ENCODE measurements at regions not wholly inside any gene's neighbourhood (a gene's known extent, or its start where the extent isn't known, plus 50 kb on each side); places are given as distances from the start of the nearest gene placed in this dataset.
A peak's percentile ranks its signal among the peaks of the same experiment; 100 is the strongest.
"Not testable (repeated sequence)": the region's sequence is repeated elsewhere in the genome, so short reads cannot be mapped to it uniquely, and the experiment has no call there.

GRCh38 chr6:27720607-27721580 lies 191.3 kb downstream of the OR2B2 start:
- peak; percentile 27 for DNase-seq (ENCODE audit: extremely low spot score)
- ChIA-PET POLR2A (no interaction called here), CTCF (interaction anchor here (1.5 to 2.6 kb wide), 2 partner anchors 9 to 31 kb away, joined by 4 to 14 read pairs; no protein-coding TSS in a partner anchor)
- TF ChIP-seq CTCF (IDR thresholded peaks at IDR 0.05; ENCODE audit: control extremely low read depth, extremely low read depth, low read depth, missing control alignments) = peak; percentile 8

- DNase-seq (ENCODE audit: extremely low spot score); POLR2A ChIA-PET: not testable (repeated sequence)
- CTCF ChIA-PET = interaction anchor here (1.2 to 1.6 kb wide), 3 partner anchors 15 to 75 kb away, joined by 3 to 5 read pairs (median 4); no protein-coding TSS in a partner anchor
Observed at GRCh38 chr6:27719039-27719438, 193.2 kb downstream of the OR2B2 start.

GRCh38 chr6:27706431-27706830 lies 205.8 kb downstream of the OR2B2 start:
- DNase-seq (ENCODE audit: extremely low spot score) = no peak
- ChIA-PET POLR2A (no interaction called here), CTCF (interaction anchor here (1.9 kb wide), 1 partner anchor 18 kb away, joined by 6 read pairs; no protein-coding TSS in a partner anchor)
- TF ChIP-seq CTCF (IDR thresholded peaks at IDR 0.05; ENCODE audit: control extremely low read depth, extremely low read depth, low read depth, missing control alignments) = no peak

GRCh38 chr6:27700337-27700736 lies 211.9 kb downstream of the OR2B2 start:
- ChIA-PET POLR2A (no interaction called here), CTCF (no interaction called here)
- DNase-seq (ENCODE audit: extremely low spot score) = no peak
- no peak for TF ChIP-seq CTCF (IDR thresholded peaks at IDR 0.05; ENCODE audit: control extremely low read depth, extremely low read depth, low read depth, missing control alignments)

- TF ChIP-seq CTCF (IDR thresholded peaks at IDR 0.05; ENCODE audit: control extremely low read depth, extremely low read depth, low read depth, missing control alignments) = no peak
- ChIA-PET POLR2A (no interaction called here), CTCF (interaction anchor here (0.6 to 1.7 kb wide), 3 partner anchors 58 to 92 kb away, joined by 3 to 4 read pairs (median 3); no protein-coding TSS in a partner anchor)
- no peak for DNase-seq (ENCODE audit: extremely low spot score)
Observed at GRCh38 chr6:27694547-27694874, 217.7 kb downstream of the OR2B2 start.

- TF ChIP-seq CTCF (IDR thresholded peaks at IDR 0.05; ENCODE audit: control extremely low read depth, extremely low read depth, low read depth, missing control alignments) = peak; percentile 34
- DNase-seq (ENCODE audit: extremely low spot score) = peak; percentile 64
- ChIA-PET POLR2A (interaction anchor here (0.6 kb wide), 1 partner anchor 1427 kb away, joined by 7 read pairs; no protein-coding TSS in a partner anchor), CTCF (interaction anchor here (0.6 to 0.9 kb wide), 2 partner anchors 58 to 78 kb away, joined by 3 read pairs; no protein-coding TSS in a partner anchor)
Observed at GRCh38 chr6:27693766-27694546, 218.2 kb downstream of the OR2B2 start.

- POLR2A ChIA-PET = not testable (repeated sequence)
- CTCF ChIA-PET = interaction anchor here (1.2 to 2.0 kb wide), 4 partner anchors 10 to 173 kb away, joined by 3 to 8 read pairs (median 6); no protein-coding TSS in a partner anchor
Observed at GRCh38 chr6:27692133-27692532, 219.2 kb upstream of the ZNF184 start.

More at GRCh38 chr6:27692133-27692532, 219.2 kb upstream of the ZNF184 start:
- not testable (repeated sequence) for DNase-seq (ENCODE audit: extremely low spot score)
